ENCODE measurements at regions not wholly inside any gene's neighbourhood (a gene's known extent, or its start where the extent isn't known, plus 50 kb on each side); places are given as distances from the start of the nearest gene placed in this dataset.

- no peaks in the 10 kb centered on the region for H3K27me3 ChIP-seq (ENCODE audit: control insufficient read depth, insufficient read depth, low read length)
- no peak for TF ChIP-seq CTCF (conservative IDR thresholded peaks at IDR 0.05 in 1 of 2, IDR thresholded peaks at IDR 0.05 in 1 of 2; ENCODE audit: low read depth in 1 of 2, low read length in 2 of 2)
- no peak for TF ChIP-seq EZH2 (IDR thresholded peaks at IDR 0.05; ENCODE audit: low read length, missing control alignments)
- H3K9ac ChIP-seq (ENCODE audit: insufficient read depth, low read length): no peak overlapping the region
- H3K79me2 ChIP-seq (ENCODE audit: control insufficient read depth, insufficient read depth, low read length): no peaks in the 10 kb centered on the region
- no peaks in the 10 kb centered on the region for H3K4me1 ChIP-seq (ENCODE audit: control insufficient read depth, extremely low read depth, insufficient read depth, low read length)
- H3K4me2 ChIP-seq (ENCODE audit: extremely low read depth, insufficient read depth, low read length): no peak overlapping the region
- no peaks in the 10 kb centered on the region for H4K20me1 ChIP-seq (ENCODE audit: control insufficient read depth, extremely low read depth, insufficient read depth, low read length)
- H3K4me3 ChIP-seq (replicated peaks in 1 of 4; ENCODE audit: control extremely low read depth in 1 of 4, insufficient read depth in 1 of 4, low read depth in 3 of 4, low read length in 4 of 4): no peak overlapping the region
- no peaks in the 10 kb centered on the region for H3K9me3 ChIP-seq (ENCODE audit: control insufficient read depth, insufficient read depth, low read depth, low read length)
- H3K27ac ChIP-seq (ENCODE audit: insufficient read depth, low read length): no peak overlapping the region
- H3K36me3 ChIP-seq (ENCODE audit: control insufficient read depth, insufficient read depth, low read length): no peaks in the 10 kb centered on the region
- DNase-seq (ENCODE audit: low read depth in 2 of 2): no peak
- H2AFZ ChIP-seq (ENCODE audit: low read length): no peak overlapping the region
These were observed 72.9 kb downstream of the NPY start for GRCh38 chr7:24356718-24357386.

- no peaks in the 10 kb centered on the region for H4K20me1 ChIP-seq (ENCODE audit: control insufficient read depth, extremely low read depth, insufficient read depth, low read length)
- no peak overlapping the region for H3K27ac ChIP-seq (ENCODE audit: insufficient read depth, low read length)
- H3K9ac ChIP-seq (ENCODE audit: insufficient read depth, low read length): no peak overlapping the region
- H2AFZ ChIP-seq (ENCODE audit: low read length): no peak overlapping the region
- H3K79me2 ChIP-seq (ENCODE audit: control insufficient read depth, insufficient read depth, low read length): no peaks in the 10 kb centered on the region
- DNase-seq (ENCODE audit: low read depth in 2 of 2): no peak
- H3K36me3 ChIP-seq (ENCODE audit: control insufficient read depth, insufficient read depth, low read length): no peaks in the 10 kb centered on the region
- no peaks in the 10 kb centered on the region for H3K4me1 ChIP-seq (ENCODE audit: control insufficient read depth, extremely low read depth, insufficient read depth, low read length)
- no peak overlapping the region for H3K4me3 ChIP-seq (replicated peaks in 1 of 4; ENCODE audit: control extremely low read depth in 1 of 4, insufficient read depth in 1 of 4, low read depth in 3 of 4, low read length in 4 of 4)
- no peak for TF ChIP-seq CTCF (conservative IDR thresholded peaks at IDR 0.05 in 1 of 2, IDR thresholded peaks at IDR 0.05 in 1 of 2; ENCODE audit: low read depth in 1 of 2, low read length in 2 of 2)
- no peak for TF ChIP-seq EZH2 (IDR thresholded peaks at IDR 0.05; ENCODE audit: low read length, missing control alignments)
- H3K9me3 ChIP-seq (ENCODE audit: control insufficient read depth, insufficient read depth, low read depth, low read length): no peaks in the 10 kb centered on the region
- H3K4me2 ChIP-seq (ENCODE audit: extremely low read depth, insufficient read depth, low read length): no peak overlapping the region
- H3K27me3 ChIP-seq (ENCODE audit: control insufficient read depth, insufficient read depth, low read length): no peaks in the 10 kb centered on the region
These were observed 77.0 kb downstream of the NPY start for GRCh38 chr7:24361001-24361400.

- H3K36me3 ChIP-seq (ENCODE audit: control insufficient read depth, insufficient read depth, low read length): no peaks in the 10 kb centered on the region
- no peaks in the 10 kb centered on the region for H4K20me1 ChIP-seq (ENCODE audit: control insufficient read depth, extremely low read depth, insufficient read depth, low read length)
- no peak overlapping the region for H3K27ac ChIP-seq (ENCODE audit: insufficient read depth, low read length)
- no peak overlapping the region for H3K4me3 ChIP-seq (replicated peaks in 1 of 4; ENCODE audit: control extremely low read depth in 1 of 4, insufficient read depth in 1 of 4, low read depth in 3 of 4, low read length in 4 of 4)
- no peak overlapping the region for H2AFZ ChIP-seq (ENCODE audit: low read length)
- H3K4me1 ChIP-seq (ENCODE audit: control insufficient read depth, extremely low read depth, insufficient read depth, low read length): no peaks in the 10 kb centered on the region
- DNase-seq (ENCODE audit: low read depth in 2 of 2): no peak
- no peak for TF ChIP-seq EZH2 (IDR thresholded peaks at IDR 0.05; ENCODE audit: low read length, missing control alignments)
- no peak for TF ChIP-seq CTCF (conservative IDR thresholded peaks at IDR 0.05 in 1 of 2, IDR thresholded peaks at IDR 0.05 in 1 of 2; ENCODE audit: low read depth in 1 of 2, low read length in 2 of 2)
- H3K27me3 ChIP-seq (ENCODE audit: control insufficient read depth, insufficient read depth, low read length): no peaks in the 10 kb centered on the region
- H3K9me3 ChIP-seq (ENCODE audit: control insufficient read depth, insufficient read depth, low read depth, low read length): no peaks in the 10 kb centered on the region
- H3K79me2 ChIP-seq (ENCODE audit: control insufficient read depth, insufficient read depth, low read length): no peaks in the 10 kb centered on the region
- no peak overlapping the region for H3K4me2 ChIP-seq (ENCODE audit: extremely low read depth, insufficient read depth, low read length)
- H3K9ac ChIP-seq (ENCODE audit: insufficient read depth, low read length): no peak overlapping the region
These were observed 81.6 kb downstream of the NPY start for GRCh38 chr7:24365606-24366005.

Measured in fibroblast of lung (primary cell).